ENCODE measurements at regions not wholly inside any gene's neighbourhood (a gene's known extent, or its start where the extent isn't known, plus 50 kb on each side); places are given as distances from the start of the nearest gene placed in this dataset.

- TF ChIP-seq CTCF (optimal IDR thresholded peaks at IDR 0.05 in 1 of 3, IDR thresholded peaks at IDR 0.05 in 1 of 3, conservative IDR thresholded peaks at IDR 0.05 in 1 of 3; ENCODE audit: extremely low read depth in 1 of 3, insufficient read depth in 2 of 3, low read length in 3 of 3), result no peak
- no peak for TF ChIP-seq EZH2 (IDR thresholded peaks at IDR 0.05; ENCODE audit: low read length)
These were observed 350.5 kb downstream of the ZNF608 start for GRCh38 chr5:124395926-124396325.

Measured in keratinocyte (primary cell).